ENCODE measurements at regions not wholly inside any gene's neighbourhood (a gene's known extent, or its start where the extent isn't known, plus 50 kb on each side); places are given as distances from the start of the nearest gene placed in this dataset.
A peak's percentile ranks its signal among the peaks of the same experiment; 100 is the strongest.

DNA sequence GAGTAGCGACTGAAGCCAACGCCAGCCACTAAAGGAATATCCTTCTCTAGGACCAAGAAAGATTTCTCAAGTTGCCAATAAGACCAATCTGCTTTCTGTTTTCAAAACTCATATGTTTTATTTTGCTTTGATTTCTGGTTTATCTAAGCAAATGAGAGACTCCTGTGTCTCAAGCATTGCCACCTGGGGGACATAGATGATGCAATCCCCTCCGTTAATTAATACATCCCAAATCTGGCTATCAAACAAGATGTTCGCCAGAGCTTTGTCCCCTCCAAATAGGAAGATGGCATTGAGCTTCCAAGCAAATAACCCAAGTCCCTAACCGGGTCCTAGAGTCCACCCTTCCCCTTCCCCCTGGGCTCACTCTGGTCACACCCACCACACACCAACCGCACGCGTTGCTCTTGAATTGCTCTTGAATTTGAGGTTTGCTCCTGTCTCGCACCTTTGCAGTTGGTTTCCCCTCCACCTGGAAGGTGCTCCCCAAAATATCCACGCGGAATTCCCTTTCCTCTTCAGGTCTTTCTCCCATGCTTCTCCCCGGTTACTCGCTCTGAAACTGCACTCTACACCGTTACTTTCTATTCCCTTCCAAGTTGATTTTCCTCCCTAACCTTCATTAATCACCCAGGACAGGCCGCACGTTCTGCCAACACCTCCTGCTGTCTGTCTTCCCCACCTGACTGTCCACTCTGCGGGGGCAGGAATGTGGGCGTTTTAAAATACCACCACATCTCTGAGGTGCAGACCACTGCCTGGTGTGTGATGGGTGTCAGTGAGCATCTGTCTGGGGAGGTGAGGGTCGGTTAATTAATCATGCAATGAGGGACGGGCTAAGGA, 64.1 kb upstream of the RNF32 start:
- H3K4me1 ChIP-seq (ENCODE audit: insufficient read depth, low read length) = peaks cover 22% of the 10 kb centered on the region; the same call in 1 of the 2 replicates
- no peak overlapping the region for H3K27ac ChIP-seq (ENCODE audit: extremely low read length, insufficient read depth, low read length)
- TF ChIP-seq, protein P1, sequence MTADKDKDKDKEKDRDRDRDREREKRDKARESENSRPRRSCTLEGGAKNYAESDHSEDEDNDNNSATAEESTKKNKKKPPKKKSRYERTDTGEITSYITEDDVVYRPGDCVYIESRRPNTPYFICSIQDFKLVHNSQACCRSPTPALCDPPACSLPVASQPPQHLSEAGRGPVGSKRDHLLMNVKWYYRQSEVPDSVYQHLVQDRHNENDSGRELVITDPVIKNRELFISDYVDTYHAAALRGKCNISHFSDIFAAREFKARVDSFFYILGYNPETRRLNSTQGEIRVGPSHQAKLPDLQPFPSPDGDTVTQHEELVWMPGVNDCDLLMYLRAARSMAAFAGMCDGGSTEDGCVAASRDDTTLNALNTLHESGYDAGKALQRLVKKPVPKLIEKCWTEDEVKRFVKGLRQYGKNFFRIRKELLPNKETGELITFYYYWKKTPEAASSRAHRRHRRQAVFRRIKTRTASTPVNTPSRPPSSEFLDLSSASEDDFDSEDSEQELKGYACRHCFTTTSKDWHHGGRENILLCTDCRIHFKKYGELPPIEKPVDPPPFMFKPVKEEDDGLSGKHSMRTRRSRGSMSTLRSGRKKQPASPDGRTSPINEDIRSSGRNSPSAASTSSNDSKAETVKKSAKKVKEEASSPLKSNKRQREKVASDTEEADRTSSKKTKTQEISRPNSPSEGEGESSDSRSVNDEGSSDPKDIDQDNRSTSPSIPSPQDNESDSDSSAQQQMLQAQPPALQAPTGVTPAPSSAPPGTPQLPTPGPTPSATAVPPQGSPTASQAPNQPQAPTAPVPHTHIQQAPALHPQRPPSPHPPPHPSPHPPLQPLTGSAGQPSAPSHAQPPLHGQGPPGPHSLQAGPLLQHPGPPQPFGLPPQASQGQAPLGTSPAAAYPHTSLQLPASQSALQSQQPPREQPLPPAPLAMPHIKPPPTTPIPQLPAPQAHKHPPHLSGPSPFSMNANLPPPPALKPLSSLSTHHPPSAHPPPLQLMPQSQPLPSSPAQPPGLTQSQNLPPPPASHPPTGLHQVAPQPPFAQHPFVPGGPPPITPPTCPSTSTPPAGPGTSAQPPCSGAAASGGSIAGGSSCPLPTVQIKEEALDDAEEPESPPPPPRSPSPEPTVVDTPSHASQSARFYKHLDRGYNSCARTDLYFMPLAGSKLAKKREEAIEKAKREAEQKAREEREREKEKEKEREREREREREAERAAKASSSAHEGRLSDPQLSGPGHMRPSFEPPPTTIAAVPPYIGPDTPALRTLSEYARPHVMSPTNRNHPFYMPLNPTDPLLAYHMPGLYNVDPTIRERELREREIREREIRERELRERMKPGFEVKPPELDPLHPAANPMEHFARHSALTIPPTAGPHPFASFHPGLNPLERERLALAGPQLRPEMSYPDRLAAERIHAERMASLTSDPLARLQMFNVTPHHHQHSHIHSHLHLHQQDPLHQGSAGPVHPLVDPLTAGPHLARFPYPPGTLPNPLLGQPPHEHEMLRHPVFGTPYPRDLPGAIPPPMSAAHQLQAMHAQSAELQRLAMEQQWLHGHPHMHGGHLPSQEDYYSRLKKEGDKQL (CRISPR knock-in tag; IDR thresholded peaks at IDR 0.05; ENCODE audit: low read depth) = no peak
- TF ChIP-seq ZNF468 (CRISPR knock-in tag; IDR thresholded peaks at IDR 0.05) (no peak), CEBPB (IDR thresholded peaks at IDR 0.05; ENCODE audit: borderline replicate concordance, low read depth, low read length) (peak; percentile 27; the same call in 1 of the 2 replicates), ATF7 (IDR thresholded peaks at IDR 0.05) (peak; percentile 36; the same call in 1 of the 2 replicates), ATF7 (CRISPR knock-in tag; IDR thresholded peaks at IDR 0.05) (no peak)
- H3K4me3 ChIP-seq (replicated peaks in 1 of 3; ENCODE audit: insufficient read depth in 1 of 3, low read depth in 2 of 3, low read length in 3 of 3) = no peak overlapping the region
- FAIRE-seq (no peak), DNase-seq (ENCODE audit: low spot score) (no peak), ATAC-seq (no peak)
- intact Hi-C loops (cut with micrococcal nuclease; ENCODE audit: unreplicated experiment) = no loop called here
- WGBS (ENCODE audit: low lambda C conversion rate) = 95% methylated on average over 20 of the region's 20 CpGs
- 0 out of 2 replicates have a peak, but pooled peaks cover 5% of the 10 kb centered on the region for H3K9me3 ChIP-seq (ENCODE audit: low read length)
- no peak overlapping the region for H3K4me2 ChIP-seq (ENCODE audit: low read depth, low read length)
- POLR2A ChIA-PET = interaction anchor here (1.3 kb wide), 1 partner anchor 32 kb away, joined by 3 read pairs; no protein-coding TSS in a partner anchor
- CTCF ChIA-PET (ENCODE audit: low intra/inter-chr PET ratio, low total read pairs) = no interaction called here
- no TSS peak for BruUV-seq (replicated peaks)
- H2AFZ ChIP-seq (ENCODE audit: low read length) = no peak overlapping the region
- no peaks in the 10 kb centered on the region for H3K79me2 ChIP-seq (ENCODE audit: insufficient read depth, low read length)
- in situ Hi-C loops (cut with HindIII; ENCODE audit: extremely low pct_ligation_motif_present, low pct_unique_long_range_greater_than_20kb) = no loop called here
- no peaks in the 10 kb centered on the region for H3K36me3 ChIP-seq (replicated peaks in 1 of 2; ENCODE audit: control insufficient read depth in 1 of 2, insufficient read depth in 2 of 2, low read length in 2 of 2)
- no peaks in the 10 kb centered on the region for H3K27me3 ChIP-seq (ENCODE audit: control insufficient read depth in 1 of 2, insufficient read depth in 2 of 2, low read length in 2 of 2)
- H3K9ac ChIP-seq (ENCODE audit: insufficient read depth, low read depth, low read length) = no peak overlapping the region
- H4K20me1 ChIP-seq (ENCODE audit: insufficient read depth, low read length) = no peaks in the 10 kb centered on the region

Measured in HepG2 (cell line).